IPS-18c (cell line): ENCODE measurements at regions not wholly inside any gene's neighbourhood (a gene's known extent, or its start where the extent isn't known, plus 50 kb on each side); places are given as distances from the start of the nearest gene placed in this dataset.

Source experiments
- H3K4me3 ChIP-seq: 2 replicates; pipeline ENCODE4 v1.7.0; 2013; ENCODE audit warnings: low read depth, mild to moderate bottlenecking, low read length, moderate library complexity; ENCODE audit not compliant: insufficient read depth
- H3K9me3 ChIP-seq: one replicate; pipeline ENCODE4 v1.6.1; 2013; ENCODE audit warnings: mild to moderate bottlenecking, low read length, moderate library complexity; ENCODE audit not compliant: control insufficient read depth, insufficient read depth

- no peak overlapping the region for H3K4me3 ChIP-seq
- H3K9me3 ChIP-seq = no peaks in the 10 kb centered on the region
Observed at GRCh38 chr6:164214066-164214465, 799.5 kb downstream of the QKI start.

GRCh38 chr6:164211254-164211653, 796.7 kb downstream of the QKI start:
- H3K4me3 ChIP-seq = no peak overlapping the region
- no peaks in the 10 kb centered on the region for H3K9me3 ChIP-seq

GRCh38 chr6:164210783-164211182, 796.3 kb downstream of the QKI start:
- Histone ChIP-seq H3K4me3 (no peak overlapping the region), H3K9me3 (no peaks in the 10 kb centered on the region)

GRCh38 chr6:164210323-164210722, 795.8 kb downstream of the QKI start:
- no peak overlapping the region for H3K4me3 ChIP-seq
- peaks cover under 1% of the 10 kb centered on the region for H3K9me3 ChIP-seq

GRCh38 chr6:164208371-164208770, 793.9 kb downstream of the QKI start:
- Histone ChIP-seq H3K4me3 (no peak overlapping the region), H3K9me3 (peaks cover 6% of the 10 kb centered on the region)

GRCh38 chr6:164206807-164207423, 792.4 kb downstream of the QKI start:
- Histone ChIP-seq H3K9me3 (peaks cover 6% of the 10 kb centered on the region), H3K4me3 (no peak overlapping the region)

- H3K9me3 ChIP-seq = peaks cover 3% of the 10 kb centered on the region
- no peak overlapping the region for H3K4me3 ChIP-seq
Observed at GRCh38 chr6:164200071-164200470, 785.6 kb downstream of the QKI start.

GRCh38 chr6:164195942-164196281, 781.4 kb downstream of the QKI start:
- Histone ChIP-seq H3K4me3 (no peak overlapping the region), H3K9me3 (no peaks in the 10 kb centered on the region)

GRCh38 chr6:164195278-164195941, 780.9 kb downstream of the QKI start:
- H3K4me3 ChIP-seq = no peak overlapping the region
- H3K9me3 ChIP-seq = no peaks in the 10 kb centered on the region

- Histone ChIP-seq H3K4me3 (no peak overlapping the region), H3K9me3 (no peaks in the 10 kb centered on the region)
Observed at GRCh38 chr6:164188861-164189260, 774.3 kb downstream of the QKI start.

GRCh38 chr6:164185471-164185871, 771.0 kb downstream of the QKI start:
- no peak overlapping the region for H3K4me3 ChIP-seq
- H3K9me3 ChIP-seq = peaks cover 2% of the 10 kb centered on the region

GRCh38 chr6:164184410-164184809, 769.9 kb downstream of the QKI start:
- Histone ChIP-seq H3K4me3 (no peak overlapping the region), H3K9me3 (peaks cover 2% of the 10 kb centered on the region)

- H3K9me3 ChIP-seq = peaks cover 2% of the 10 kb centered on the region
- H3K4me3 ChIP-seq = no peak overlapping the region
Observed at GRCh38 chr6:164183556-164184123, 769.1 kb downstream of the QKI start.

GRCh38 chr6:164178679-164179332, 764.3 kb downstream of the QKI start:
- Histone ChIP-seq H3K9me3 (peaks cover 5% of the 10 kb centered on the region), H3K4me3 (no peak overlapping the region)

GRCh38 chr6:164169355-164169754, 754.8 kb downstream of the QKI start:
- peaks cover 2% of the 10 kb centered on the region for H3K9me3 ChIP-seq
- H3K4me3 ChIP-seq = no peak overlapping the region

GRCh38 chr6:164168595-164168994, 754.1 kb downstream of the QKI start:
- H3K4me3 ChIP-seq = no peak overlapping the region
- no peaks in the 10 kb centered on the region for H3K9me3 ChIP-seq

- no peak overlapping the region for H3K4me3 ChIP-seq
- no peaks in the 10 kb centered on the region for H3K9me3 ChIP-seq
Observed at GRCh38 chr6:164167873-164168405, 753.4 kb downstream of the QKI start.

- no peaks in the 10 kb centered on the region for H3K9me3 ChIP-seq
- no peak overlapping the region for H3K4me3 ChIP-seq
Observed at GRCh38 chr6:164166996-164167395, 752.5 kb downstream of the QKI start.
